ENCODE measurements at regions not wholly inside any gene's neighbourhood (a gene's known extent, or its start where the extent isn't known, plus 50 kb on each side); places are given as distances from the start of the nearest gene placed in this dataset.
"Not testable (repeated sequence)": the region's sequence is repeated elsewhere in the genome, so short reads cannot be mapped to it uniquely, and the experiment has no call there.

- no peak for DNase-seq (ENCODE audit: low spot score)
Measured at GRCh38 chr14:30305346-30305745, 253.6 kb upstream of the G2E3 start.

- DNase-seq (ENCODE audit: low spot score) = no peak
Measured at GRCh38 chr14:30309405-30309804, 249.6 kb upstream of the G2E3 start.

DNA sequence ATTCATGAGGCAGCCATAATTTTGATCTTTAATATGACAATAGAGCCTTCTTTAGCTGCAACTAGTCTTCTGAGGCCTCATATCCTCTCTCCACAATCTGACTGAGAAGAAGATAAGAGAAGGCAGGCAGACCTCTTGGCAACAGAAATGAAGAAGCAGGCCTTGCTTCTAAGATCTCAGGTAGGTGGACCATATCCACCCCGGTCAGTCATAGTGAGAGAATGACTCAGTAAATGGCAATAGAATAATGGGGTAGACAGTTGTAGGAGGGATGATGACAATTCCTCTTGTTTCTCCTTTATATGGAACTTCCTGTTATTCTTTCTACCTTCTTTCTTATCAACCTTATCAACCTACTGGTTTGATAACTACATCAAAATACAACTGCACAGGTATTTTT lies 246.7 kb upstream of the G2E3 start:
- no peak for DNase-seq (ENCODE audit: low spot score)

- no peak for DNase-seq (ENCODE audit: low spot score)
Measured at GRCh38 chr14:30317729-30318128, 241.2 kb upstream of the G2E3 start.

GRCh38 chr14:30322819-30323218 lies 236.1 kb upstream of the G2E3 start:
- no peak for DNase-seq (ENCODE audit: low spot score)

DNA sequence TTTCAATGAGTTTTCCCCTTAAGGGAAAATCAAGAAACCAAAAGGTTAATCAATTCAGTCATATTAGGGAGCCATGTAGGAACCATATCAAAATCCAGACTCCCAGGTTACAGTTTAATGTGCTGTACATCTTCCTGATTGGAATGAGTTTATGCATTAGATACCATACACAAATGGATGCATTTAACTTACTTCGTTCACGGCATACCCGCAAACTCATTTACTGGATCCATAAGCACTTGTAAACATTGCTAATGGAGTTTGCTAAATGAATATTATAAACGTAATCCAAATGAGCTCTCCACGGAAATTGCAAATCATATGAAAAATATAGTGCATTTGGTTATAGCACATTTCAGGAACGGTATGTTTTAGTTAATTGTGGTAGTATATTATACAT lies 228.9 kb upstream of the G2E3 start:
- DNase-seq (ENCODE audit: low spot score) = no peak

DNA sequence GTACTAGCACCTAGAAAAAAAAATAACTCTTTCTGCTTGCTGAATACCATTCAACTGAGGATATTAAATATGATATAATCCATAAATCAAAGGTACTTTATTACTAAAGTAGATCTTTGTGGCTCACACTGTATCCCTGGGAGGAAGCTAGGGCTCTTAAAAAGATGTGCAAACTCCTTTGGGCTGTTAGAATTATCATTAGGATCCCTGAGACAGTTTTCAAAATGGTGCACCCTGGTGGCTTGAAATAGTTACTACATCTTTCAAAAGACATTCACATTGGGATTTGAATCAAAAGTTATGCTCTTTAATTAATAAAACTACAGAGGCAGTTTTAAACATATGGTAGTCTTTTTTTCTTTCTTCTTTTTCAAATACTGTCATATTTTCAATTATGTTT lies 228.5 kb upstream of the G2E3 start:
- no peak for DNase-seq (ENCODE audit: low spot score)

GRCh38 chr14:30331030-30331429 lies 227.9 kb upstream of the G2E3 start:
- no peak for DNase-seq (ENCODE audit: low spot score)

DNA sequence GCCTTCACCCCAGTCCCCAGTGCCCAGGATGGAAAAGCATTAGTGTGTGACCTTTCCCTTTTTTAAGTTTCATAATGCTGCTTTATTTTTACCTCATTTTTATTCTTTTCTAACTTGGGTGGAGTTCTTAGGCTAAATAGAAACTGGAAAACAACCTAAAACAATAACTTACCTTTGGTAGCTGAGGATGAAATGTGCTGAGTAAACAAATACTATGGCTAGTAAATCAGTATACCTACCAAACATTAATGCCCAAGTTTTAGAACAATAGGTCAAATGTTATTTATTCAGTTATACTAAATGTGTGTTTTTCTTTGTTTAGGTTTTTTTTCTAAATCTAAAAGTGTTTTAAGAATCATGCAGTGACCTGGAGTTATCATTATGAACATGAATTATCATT lies 226.6 kb upstream of the G2E3 start:
- DNase-seq (ENCODE audit: low spot score) = no peak

GRCh38 chr14:30333934-30334333 lies 225.0 kb upstream of the G2E3 start:
- DNase-seq (ENCODE audit: low spot score) = no peak

DNA sequence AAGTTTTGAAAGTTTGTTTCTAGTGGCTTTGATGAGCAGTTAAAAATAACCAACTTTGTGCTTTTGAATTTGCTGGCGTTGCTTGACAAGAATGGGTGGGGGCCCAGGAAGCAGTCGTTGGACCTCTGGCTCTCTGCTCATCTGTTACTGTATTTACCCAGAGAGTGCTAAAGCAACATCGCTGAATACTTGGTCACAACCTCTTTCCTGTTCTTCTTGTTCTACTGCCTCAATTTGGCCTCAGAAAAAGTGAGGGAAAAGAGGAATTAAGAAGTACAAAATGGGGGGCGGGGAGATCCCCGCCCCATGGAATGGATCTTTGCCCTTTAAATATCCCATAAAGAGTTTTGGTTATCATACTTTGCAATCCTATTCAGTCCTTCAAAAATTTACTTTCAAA lies 221.5 kb upstream of the G2E3 start:
- no peak for DNase-seq (ENCODE audit: low spot score)

- DNase-seq (ENCODE audit: low spot score) = no peak
Measured at GRCh38 chr14:30339311-30339901, 219.6 kb upstream of the G2E3 start.

- DNase-seq (ENCODE audit: low spot score) = no peak
Measured at GRCh38 chr14:30340495-30340894, 218.5 kb upstream of the G2E3 start.

GRCh38 chr14:30345511-30345910 lies 213.4 kb upstream of the G2E3 start:
- no peak for DNase-seq (ENCODE audit: low spot score)

DNA sequence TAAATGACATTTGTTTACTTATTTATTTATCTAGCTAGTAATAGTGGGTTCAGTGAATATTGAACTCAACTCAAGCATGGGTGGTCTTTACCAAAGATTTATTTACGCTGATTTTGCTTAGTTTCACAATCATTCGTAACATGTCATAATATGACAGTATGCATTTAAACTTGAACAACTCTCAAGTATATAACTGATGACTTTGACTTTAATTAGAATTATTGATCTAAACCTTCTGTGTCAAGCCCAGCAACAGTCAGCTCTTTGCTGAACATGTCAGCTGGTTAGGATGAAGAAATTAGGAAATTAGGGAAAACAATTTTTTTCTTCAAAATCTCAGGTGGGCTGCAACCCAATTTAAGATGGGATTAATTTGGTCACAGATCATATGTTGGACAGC lies 210.5 kb upstream of the G2E3 start:
- no peak for DNase-seq (ENCODE audit: low spot score)

GRCh38 chr14:30349520-30349919 lies 209.4 kb upstream of the G2E3 start:
- DNase-seq (ENCODE audit: low spot score) = no peak

- no peak for DNase-seq (ENCODE audit: low spot score)
Measured at GRCh38 chr14:30354439-30354838, 204.5 kb upstream of the G2E3 start.

DNA sequence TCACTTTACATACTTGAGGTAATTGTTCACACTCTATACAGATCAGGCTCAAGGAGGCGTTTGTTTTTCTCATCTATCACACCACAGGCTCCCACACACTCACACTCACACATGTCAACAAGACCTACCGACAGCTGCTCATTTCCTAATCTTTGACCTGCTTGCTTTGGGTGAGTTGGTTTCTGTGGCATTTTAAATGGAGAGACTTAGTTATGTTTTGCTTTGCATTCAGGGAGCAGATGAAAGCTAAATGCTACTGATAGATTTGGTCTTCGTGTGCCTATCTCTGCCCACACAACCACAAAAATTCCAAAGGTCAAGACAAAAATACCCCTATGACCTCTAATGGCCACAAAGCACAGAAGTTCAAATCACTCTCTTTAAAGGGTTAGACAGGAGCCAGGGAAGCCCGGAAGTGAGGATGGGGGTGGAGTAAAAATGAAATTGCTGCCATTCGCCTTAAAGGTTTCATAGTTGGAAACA lies 203.5 kb upstream of the G2E3 start:
- no peak for DNase-seq (ENCODE audit: low spot score)

GRCh38 chr14:30356438-30357202 lies 202.3 kb upstream of the G2E3 start:
- no peak for DNase-seq (ENCODE audit: low spot score)

GRCh38 chr14:30357791-30358190 lies 201.2 kb upstream of the G2E3 start:
- no peak for DNase-seq (ENCODE audit: low spot score)

- no peak for DNase-seq (ENCODE audit: low spot score)
Measured at GRCh38 chr14:30362369-30363218, 196.4 kb upstream of the G2E3 start.

DNA sequence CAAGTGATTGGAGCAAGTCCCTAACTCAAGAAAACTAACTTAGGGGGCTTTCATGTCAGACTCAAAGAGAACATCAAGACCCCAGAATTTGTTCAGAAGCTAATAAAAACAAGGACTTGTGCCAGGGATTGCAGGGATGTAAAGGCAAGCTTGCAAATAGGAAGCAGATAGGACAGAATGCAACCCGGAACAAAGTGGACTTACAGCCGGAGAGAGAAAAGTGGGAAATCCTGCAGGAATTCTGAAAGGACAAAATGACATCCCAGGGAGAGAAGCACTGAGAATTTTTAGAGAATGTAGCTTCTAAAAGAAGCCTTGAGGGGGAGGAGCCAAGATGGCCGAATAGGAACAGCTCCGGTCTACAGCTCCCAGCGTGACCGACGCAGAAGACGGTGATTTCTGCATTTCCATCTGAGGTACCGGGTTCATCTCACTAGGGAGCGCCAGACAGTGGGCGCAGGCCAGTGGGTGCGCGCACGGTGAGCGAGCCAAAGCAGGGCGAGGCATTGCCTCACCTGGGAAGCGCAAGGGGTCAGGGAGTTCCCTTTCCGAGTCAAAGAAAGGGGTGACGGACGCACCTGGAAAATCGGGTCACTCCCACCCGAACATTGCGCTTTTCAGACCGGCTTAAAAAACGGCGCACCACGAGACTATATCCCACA lies 195.6 kb upstream of the G2E3 start:
- DNase-seq (ENCODE audit: low spot score) = not testable (repeated sequence)
